A673 (cell line): ENCODE measurements at regions not wholly inside any gene's neighbourhood (a gene's known extent, or its start where the extent isn't known, plus 50 kb on each side); places are given as distances from the start of the nearest gene placed in this dataset.

ENCODE experiments used
- BruUV-seq: library from RNA; stranded (reverse); fragments of 400-500 nt; replicated peaks from 2 replicates; lab custom pipeline; 2021; lab: Mats Ljungman, UMichigan
- CTCF ChIA-PET: fragments of 300-600 bp; sonication (Branson Sonifier 250); formaldehyde crosslinking; loops from one replicate; lab custom pipeline; 2022; ENCODE audit warnings: antibody characterized with exemption; lab: Charles Lee
- POLR2A ChIA-PET: fragments of 300-600 bp; sonication (Branson Sonifier 250); formaldehyde crosslinking; loops from one replicate; lab custom pipeline; 2022; ENCODE audit warnings: antibody characterized with exemption; ENCODE audit not compliant: low non-redundant PET; lab: Charles Lee
- DNase-seq: peaks from one replicate; pipeline ENCODE4 v3.0.0-alpha.2; 2015; ENCODE audit warnings: low spot score
- H3K27ac ChIP-seq: fragments of 200-600 bp; sonication (generic); 2 replicates; pipeline ENCODE4 v1.5.1; 2016; ENCODE audit warnings: mixed run types, low read depth, mild to moderate bottlenecking, mixed read lengths, antibody characterized with exemption, low read length; ENCODE audit not compliant: poor library complexity, severe bottlenecking
- H3K27me3 ChIP-seq: fragments of 200-600 bp; sonication (generic); replicated peaks from 2 replicates; pipeline ENCODE4 v1.6.1; 2017; ENCODE audit warnings: mixed run types, low read depth, mild to moderate bottlenecking, mixed read lengths, antibody characterized with exemption, low read length; ENCODE audit not compliant: insufficient read depth, poor library complexity
- H3K36me3 ChIP-seq: fragments of 200-600 bp; sonication (generic); 2 replicates; pipeline ENCODE4 v1.6.1; 2016; ENCODE audit warnings: mixed run types, mild to moderate bottlenecking, mixed read lengths, antibody characterized with exemption, low read length; ENCODE audit not compliant: insufficient read depth, poor library complexity, severe bottlenecking
- H3K4me1 ChIP-seq: fragments of 200-600 bp; sonication (generic); 2 replicates; pipeline ENCODE4 v1.6.1; 2017; ENCODE audit warnings: mixed run types, mild to moderate bottlenecking, mixed read lengths, antibody characterized with exemption, low read length; ENCODE audit not compliant: insufficient read depth, poor library complexity, severe bottlenecking
- H3K4me3 ChIP-seq: fragments of 200-600 bp; sonication (generic); 2 replicates; pipeline ENCODE4 v1.5.1; 2016; ENCODE audit warnings: low read depth, mixed run types, mild to moderate bottlenecking, mixed read lengths, low read length; ENCODE audit not compliant: poor library complexity, severe bottlenecking
- H3K9me3 ChIP-seq: fragments of 200-600 bp; sonication (generic); 2 replicates; pipeline ENCODE4 v1.6.1; 2016; ENCODE audit warnings: mixed run types, low read depth, mild to moderate bottlenecking, mixed read lengths, antibody characterized with exemption, low read length; ENCODE audit not compliant: poor library complexity, severe bottlenecking
- CTCF ChIP-seq: fragments of 300-800, 200-600 bp; sonication (generic); conservative IDR thresholded peaks from 2 replicates; pipeline ENCODE4 v1.5.1; 2017; ENCODE audit warnings: low read depth, mild to moderate bottlenecking, antibody characterized with exemption, low read length, moderate library complexity, mixed read lengths
- EZH2 ChIP-seq: fragments of 200-600 bp; sonication (generic); IDR thresholded peaks from 2 replicates; pipeline ENCODE4 v1.6.1; 2017; ENCODE audit warnings: borderline replicate concordance, low read depth, mild to moderate bottlenecking, mixed read lengths, antibody characterized with exemption, low read length; ENCODE audit not compliant: poor library complexity, severe bottlenecking
- intact Hi-C: fragments of 100-400 bp; cut with micrococcal nuclease; formaldehyde crosslinking; loops from one replicate; pipeline ENCODE4 v1.10.0; 2022; ENCODE audit not compliant: unreplicated experiment

GRCh38 chr2:222783592-222783991 lies 77.2 kb upstream of the ACSL3 start:
- intact Hi-C loops: no loop called here
- POLR2A ChIA-PET: no interaction called here

GRCh38 chr2:222790932-222791331 lies 69.9 kb upstream of the ACSL3 start:
- intact Hi-C loops: no loop called here
- no peaks in the 10 kb centered on the region for H3K27me3 ChIP-seq
- H3K27ac ChIP-seq: no peak overlapping the region
- H3K4me3 ChIP-seq: no peak overlapping the region
- no TSS peak for BruUV-seq
- no peaks in the 10 kb centered on the region for H3K36me3 ChIP-seq
- no peak for DNase-seq
- no peak for TF ChIP-seq EZH2
- TF ChIP-seq CTCF: no peak
- no peaks in the 10 kb centered on the region for H3K9me3 ChIP-seq
- CTCF ChIA-PET: no interaction called here
- POLR2A ChIA-PET: no interaction called here
- H3K4me1 ChIP-seq: peaks cover 17% of the 10 kb centered on the region

More at GRCh38 chr2:222783592-222783991, 77.2 kb upstream of the ACSL3 start:
- Histone ChIP-seq H3K4me3 (no peak overlapping the region), H3K4me1 (no peaks in the 10 kb centered on the region), H3K9me3 (no peaks in the 10 kb centered on the region), H3K27me3 (no peaks in the 10 kb centered on the region), H3K36me3 (no peaks in the 10 kb centered on the region), H3K27ac (no peak overlapping the region)
- DNase-seq: no peak
- no TSS peak for BruUV-seq
- no peak for TF ChIP-seq CTCF
- TF ChIP-seq EZH2: no peak
- CTCF ChIA-PET: no interaction called here

- peak; percentile 60 for DNase-seq
- H3K36me3 ChIP-seq: no peaks in the 10 kb centered on the region
- no peaks in the 10 kb centered on the region for H3K27me3 ChIP-seq
- no peak overlapping the region for H3K4me3 ChIP-seq
- no peaks in the 10 kb centered on the region for H3K9me3 ChIP-seq
- H3K27ac ChIP-seq: peak overlapping the region; percentile 4
- ChIA-PET POLR2A (no interaction called here), CTCF (interaction anchor here (0.7 kb wide), 1 partner anchor 149 kb away, joined by 4 read pairs; no protein-coding TSS in a partner anchor)
- TF ChIP-seq EZH2 (no peak), CTCF (no peak)
- peaks cover 23% of the 10 kb centered on the region for H3K4me1 ChIP-seq
- intact Hi-C loops: no loop called here
- no TSS peak for BruUV-seq
Measured at GRCh38 chr2:222792001-222792611, 68.7 kb upstream of the ACSL3 start.
